HL-60 (cell line): ENCODE measurements at regions not wholly inside any gene's neighbourhood (a gene's known extent, or its start where the extent isn't known, plus 50 kb on each side); places are given as distances from the start of the nearest gene placed in this dataset.

Experiments used
- DNase-seq, 2 experiments: peaks; one replicate each; pipeline ENCODE4 v3.0.0-alpha.2; 2010 to 2020; ENCODE audit warnings: low read depth in 1 of 2, low spot score in 1 of 2
- H3K27ac ChIP-seq: fragments of 250-450 bp; sonication (Bioruptor Pico); replicated peaks from 2 replicates; pipeline ENCODE4 v1.5.1; 2020; ENCODE audit warnings: mild to moderate bottlenecking, moderate library complexity
- H3K27me3 ChIP-seq: fragments of 250-450 bp; sonication (Bioruptor Pico); 2 replicates; pipeline ENCODE4 v1.5.1; 2021; ENCODE audit warnings: mild to moderate bottlenecking, moderate library complexity; ENCODE audit not compliant: insufficient read depth, poor library complexity, severe bottlenecking
- H3K4me3 ChIP-seq: replicated peaks from 2 replicates; pipeline ENCODE4 v1.5.1; 2011; ENCODE audit warnings: mild to moderate bottlenecking, control low read depth, low read length; ENCODE audit not compliant: insufficient read depth
- GABPA ChIP-seq: IDR thresholded peaks from 2 replicates; pipeline ENCODE4 v1.6.1; 2012; ENCODE audit warnings: low read depth
- POLR2AphosphoS5 ChIP-seq: IDR thresholded peaks from 2 replicates; pipeline ENCODE4 v1.6.1; 2012; ENCODE audit warnings: low read depth
- SPI1 ChIP-seq: IDR thresholded peaks from 2 replicates; pipeline ENCODE4 v1.6.1; 2012; ENCODE audit warnings: low read depth, mild to moderate bottlenecking, borderline replicate concordance
- TF ChIP-seq, protein P1 (sequence below): IDR thresholded peaks from one replicate; pipeline ENCODE4 v1.5.1; 2011; ENCODE audit warnings: low read length, control low read depth, inconsistent platforms; ENCODE audit not compliant: insufficient read depth
- TF ChIP-seq, protein P2 (sequence below): IDR thresholded peaks from 2 replicates; pipeline ENCODE4 v1.6.1; 2012; ENCODE audit warnings: low read depth; ENCODE audit not compliant: insufficient replicate concordance

DNA sequence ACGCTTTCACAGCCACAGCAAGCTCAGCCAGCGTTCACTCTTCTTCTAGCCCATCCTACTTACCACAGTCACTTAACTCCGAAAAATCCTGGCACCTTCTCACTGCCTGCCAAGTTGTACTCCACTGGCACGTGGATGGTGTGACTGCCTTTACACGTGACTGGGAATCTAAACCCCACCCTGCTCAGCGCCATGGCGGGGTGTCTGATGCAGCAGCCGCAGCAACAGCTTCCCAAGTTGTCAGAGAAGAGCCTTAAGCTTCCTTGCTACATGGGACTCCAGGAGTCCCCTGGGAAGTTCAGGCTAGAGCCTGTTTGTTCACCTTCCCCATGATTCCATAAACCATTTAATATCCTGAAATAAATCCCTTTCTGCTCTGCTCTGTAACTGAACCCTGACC, 61.9 kb upstream of the FOXC1 start:
- no peak for DNase-seq
- Histone ChIP-seq H3K27me3 (no peaks in the 10 kb centered on the region), H3K27ac (no peak overlapping the region), H3K4me3 (no peak overlapping the region)
- TF ChIP-seq, protein P1, sequence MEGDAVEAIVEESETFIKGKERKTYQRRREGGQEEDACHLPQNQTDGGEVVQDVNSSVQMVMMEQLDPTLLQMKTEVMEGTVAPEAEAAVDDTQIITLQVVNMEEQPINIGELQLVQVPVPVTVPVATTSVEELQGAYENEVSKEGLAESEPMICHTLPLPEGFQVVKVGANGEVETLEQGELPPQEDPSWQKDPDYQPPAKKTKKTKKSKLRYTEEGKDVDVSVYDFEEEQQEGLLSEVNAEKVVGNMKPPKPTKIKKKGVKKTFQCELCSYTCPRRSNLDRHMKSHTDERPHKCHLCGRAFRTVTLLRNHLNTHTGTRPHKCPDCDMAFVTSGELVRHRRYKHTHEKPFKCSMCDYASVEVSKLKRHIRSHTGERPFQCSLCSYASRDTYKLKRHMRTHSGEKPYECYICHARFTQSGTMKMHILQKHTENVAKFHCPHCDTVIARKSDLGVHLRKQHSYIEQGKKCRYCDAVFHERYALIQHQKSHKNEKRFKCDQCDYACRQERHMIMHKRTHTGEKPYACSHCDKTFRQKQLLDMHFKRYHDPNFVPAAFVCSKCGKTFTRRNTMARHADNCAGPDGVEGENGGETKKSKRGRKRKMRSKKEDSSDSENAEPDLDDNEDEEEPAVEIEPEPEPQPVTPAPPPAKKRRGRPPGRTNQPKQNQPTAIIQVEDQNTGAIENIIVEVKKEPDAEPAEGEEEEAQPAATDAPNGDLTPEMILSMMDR: no peak
- TF ChIP-seq POLR2AphosphoS5: no peak
- no peak for TF ChIP-seq SPI1
- TF ChIP-seq GABPA: no peak
- TF ChIP-seq, protein P2, sequence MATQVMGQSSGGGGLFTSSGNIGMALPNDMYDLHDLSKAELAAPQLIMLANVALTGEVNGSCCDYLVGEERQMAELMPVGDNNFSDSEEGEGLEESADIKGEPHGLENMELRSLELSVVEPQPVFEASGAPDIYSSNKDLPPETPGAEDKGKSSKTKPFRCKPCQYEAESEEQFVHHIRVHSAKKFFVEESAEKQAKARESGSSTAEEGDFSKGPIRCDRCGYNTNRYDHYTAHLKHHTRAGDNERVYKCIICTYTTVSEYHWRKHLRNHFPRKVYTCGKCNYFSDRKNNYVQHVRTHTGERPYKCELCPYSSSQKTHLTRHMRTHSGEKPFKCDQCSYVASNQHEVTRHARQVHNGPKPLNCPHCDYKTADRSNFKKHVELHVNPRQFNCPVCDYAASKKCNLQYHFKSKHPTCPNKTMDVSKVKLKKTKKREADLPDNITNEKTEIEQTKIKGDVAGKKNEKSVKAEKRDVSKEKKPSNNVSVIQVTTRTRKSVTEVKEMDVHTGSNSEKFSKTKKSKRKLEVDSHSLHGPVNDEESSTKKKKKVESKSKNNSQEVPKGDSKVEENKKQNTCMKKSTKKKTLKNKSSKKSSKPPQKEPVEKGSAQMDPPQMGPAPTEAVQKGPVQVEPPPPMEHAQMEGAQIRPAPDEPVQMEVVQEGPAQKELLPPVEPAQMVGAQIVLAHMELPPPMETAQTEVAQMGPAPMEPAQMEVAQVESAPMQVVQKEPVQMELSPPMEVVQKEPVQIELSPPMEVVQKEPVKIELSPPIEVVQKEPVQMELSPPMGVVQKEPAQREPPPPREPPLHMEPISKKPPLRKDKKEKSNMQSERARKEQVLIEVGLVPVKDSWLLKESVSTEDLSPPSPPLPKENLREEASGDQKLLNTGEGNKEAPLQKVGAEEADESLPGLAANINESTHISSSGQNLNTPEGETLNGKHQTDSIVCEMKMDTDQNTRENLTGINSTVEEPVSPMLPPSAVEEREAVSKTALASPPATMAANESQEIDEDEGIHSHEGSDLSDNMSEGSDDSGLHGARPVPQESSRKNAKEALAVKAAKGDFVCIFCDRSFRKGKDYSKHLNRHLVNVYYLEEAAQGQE: no peak

DNA sequence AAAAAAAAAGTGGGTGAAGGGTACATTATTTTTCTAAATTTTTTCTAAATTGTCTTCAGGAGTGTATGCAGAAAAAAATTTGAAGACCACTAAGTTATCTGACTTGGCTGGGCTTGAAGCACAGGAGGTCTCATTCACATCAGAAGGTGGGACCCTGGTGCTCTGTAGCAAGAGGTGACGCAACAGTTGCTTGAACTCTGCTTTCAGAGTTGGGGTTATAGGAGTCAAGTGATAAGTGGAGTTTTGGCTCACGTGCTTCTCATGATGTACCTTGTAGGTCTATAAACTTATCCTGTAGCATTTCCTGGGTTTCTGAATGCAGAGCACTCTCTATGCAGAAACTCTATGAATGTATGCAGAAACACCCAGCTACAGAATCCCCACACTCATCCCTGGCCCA, 58.5 kb upstream of the FOXC1 start:
- TF ChIP-seq GABPA (no peak), SPI1 (no peak), POLR2AphosphoS5 (no peak)
- TF ChIP-seq, protein P2: no peak
- TF ChIP-seq, protein P1: no peak
- no peaks in the 10 kb centered on the region for H3K27me3 ChIP-seq
- no peak overlapping the region for H3K27ac ChIP-seq
- H3K4me3 ChIP-seq: no peak overlapping the region
- DNase-seq: no peak

DNA sequence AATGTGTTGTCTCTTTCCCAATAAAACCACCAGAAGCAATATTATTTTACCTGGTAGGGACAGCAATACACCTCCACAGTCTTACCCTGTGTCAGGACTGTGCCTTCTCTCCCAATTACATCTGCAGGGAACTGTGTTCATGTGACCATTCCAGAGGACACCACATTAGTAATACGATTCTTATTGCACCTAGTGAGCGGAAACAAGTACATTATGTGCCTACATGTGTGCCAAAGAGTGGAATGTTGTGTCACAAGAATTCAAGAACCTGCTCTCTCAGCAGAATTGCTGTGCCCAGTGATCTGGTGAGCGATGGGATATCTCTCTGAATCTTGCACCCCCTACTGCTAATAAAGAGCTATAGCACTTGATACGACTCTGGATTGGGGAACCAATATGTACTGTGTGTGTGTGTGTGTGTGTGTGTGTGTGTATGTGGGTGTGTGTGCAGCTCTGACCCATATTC, 57.4 kb upstream of the FOXC1 start:
- H3K27ac ChIP-seq: no peak overlapping the region
- no peak overlapping the region for H3K4me3 ChIP-seq
- TF ChIP-seq POLR2AphosphoS5: no peak
- no peak for TF ChIP-seq GABPA
- TF ChIP-seq, protein P2: no peak
- TF ChIP-seq, protein P1: no peak
- TF ChIP-seq SPI1: no peak
- H3K27me3 ChIP-seq: no peaks in the 10 kb centered on the region
- no peak for DNase-seq
